Gastroesophageal sphincter (tissue), 3 donors: ENCODE measurements at regions not wholly inside any gene's neighbourhood (a gene's known extent, or its start where the extent isn't known, plus 50 kb on each side); places are given as distances from the start of the nearest gene placed in this dataset.

Source experiments
- EP300 ChIP-seq: sonication (generic); formaldehyde crosslinking; IDR thresholded peaks from one replicate; pipeline ENCODE4 v1.6.1; 2017; ENCODE audit warnings: antibody characterized with exemption, mild to moderate bottlenecking
- POLR2A ChIP-seq, 2 donors: fragments of 450-650 bp; IDR thresholded peaks; one replicate each; pipeline ENCODE4 v1.6.1; 2017; ENCODE audit warnings: antibody characterized with exemption in 2 of 2, mild to moderate bottlenecking in 2 of 2, moderate library complexity in 1 of 2
- POLR2AphosphoS5 ChIP-seq: sonication (generic); formaldehyde crosslinking; IDR thresholded peaks from one replicate; pipeline ENCODE4 v1.6.1; 2017; ENCODE audit warnings: antibody characterized with exemption
- TF ChIP-seq, protein P1 (sequence below), 4 experiments: fragments of 200-600 bp in 2 of 4; fragments of 450-650 bp in 2 of 4; sonication (generic) in 1 of 4; IDR thresholded peaks; one replicate each; pipeline ENCODE4 v1.5.1; 2017 to 2019; ENCODE audit warnings: antibody characterized with exemption in 4 of 4, mild to moderate bottlenecking in 2 of 4, moderate library complexity in 2 of 4

DNA sequence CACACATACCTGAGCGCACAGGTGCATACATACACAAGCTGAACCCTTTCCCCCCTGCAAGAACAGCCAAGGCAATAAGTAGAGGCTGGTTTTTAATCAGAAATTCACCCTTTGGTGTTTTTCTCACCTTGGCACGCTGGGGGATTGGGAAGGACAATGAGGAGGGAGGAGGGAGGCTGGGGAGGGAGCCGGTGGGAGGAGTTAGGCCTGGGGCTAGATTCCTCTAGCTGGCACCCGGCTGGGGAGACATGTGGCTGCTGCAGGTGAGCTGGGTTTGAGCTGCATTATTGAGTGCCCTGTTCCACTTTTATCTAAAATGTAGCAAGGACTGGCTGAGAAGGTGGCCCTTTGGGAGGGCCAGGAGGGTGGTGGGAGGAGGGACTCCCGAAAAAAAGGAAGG, 97.8 kb upstream of the CSF3R start:
- TF ChIP-seq, protein P1, sequence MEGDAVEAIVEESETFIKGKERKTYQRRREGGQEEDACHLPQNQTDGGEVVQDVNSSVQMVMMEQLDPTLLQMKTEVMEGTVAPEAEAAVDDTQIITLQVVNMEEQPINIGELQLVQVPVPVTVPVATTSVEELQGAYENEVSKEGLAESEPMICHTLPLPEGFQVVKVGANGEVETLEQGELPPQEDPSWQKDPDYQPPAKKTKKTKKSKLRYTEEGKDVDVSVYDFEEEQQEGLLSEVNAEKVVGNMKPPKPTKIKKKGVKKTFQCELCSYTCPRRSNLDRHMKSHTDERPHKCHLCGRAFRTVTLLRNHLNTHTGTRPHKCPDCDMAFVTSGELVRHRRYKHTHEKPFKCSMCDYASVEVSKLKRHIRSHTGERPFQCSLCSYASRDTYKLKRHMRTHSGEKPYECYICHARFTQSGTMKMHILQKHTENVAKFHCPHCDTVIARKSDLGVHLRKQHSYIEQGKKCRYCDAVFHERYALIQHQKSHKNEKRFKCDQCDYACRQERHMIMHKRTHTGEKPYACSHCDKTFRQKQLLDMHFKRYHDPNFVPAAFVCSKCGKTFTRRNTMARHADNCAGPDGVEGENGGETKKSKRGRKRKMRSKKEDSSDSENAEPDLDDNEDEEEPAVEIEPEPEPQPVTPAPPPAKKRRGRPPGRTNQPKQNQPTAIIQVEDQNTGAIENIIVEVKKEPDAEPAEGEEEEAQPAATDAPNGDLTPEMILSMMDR (IDR thresholded peaks at IDR 0.05): no peak
- no peak for TF ChIP-seq POLR2A (IDR thresholded peaks at IDR 0.05)
- TF ChIP-seq POLR2AphosphoS5: no peak
- TF ChIP-seq EP300: no peak
